Thyroid gland (tissue), 4 donors: ENCODE measurements at regions not wholly inside any gene's neighbourhood (a gene's known extent, or its start where the extent isn't known, plus 50 kb on each side); places are given as distances from the start of the nearest gene placed in this dataset.
"Not testable (repeated sequence)": the region's sequence is repeated elsewhere in the genome, so short reads cannot be mapped to it uniquely, and the experiment has no call there.

Experiments
- DNase-seq, 2 donors: peaks; one replicate each; pipeline ENCODE4 v3.0.0-alpha.2; 2019
- H3K27ac ChIP-seq, 3 donors: fragments of 200-600 bp; sonication (generic); 1 replicate in 2 of 3; 2 replicates in 1 of 3; pipeline ENCODE4 v1.5.1; 2016 to 2019; ENCODE audit warnings: mild to moderate bottlenecking in 1 of 3, moderate library complexity in 1 of 3
- H3K27me3 ChIP-seq: fragments of 200-600 bp; sonication (generic); one replicate; pipeline ENCODE4 v1.5.1; 2019
- H3K36me3 ChIP-seq, 2 donors: fragments of 200-600 bp; sonication (generic); one replicate each; pipeline ENCODE4 v1.5.1; 2016 to 2019
- H3K4me1 ChIP-seq, 2 donors: fragments of 200-600 bp; sonication (generic); one replicate each; pipeline ENCODE4 v1.5.1; 2017 to 2019
- H3K4me3 ChIP-seq, 3 donors: fragments of 200-600 bp; sonication (generic); replicated peaks in 1 of 3; 1 replicate in 2 of 3; 2 replicates in 1 of 3; pipeline ENCODE4 v1.5.1; 2016; ENCODE audit warnings: mild to moderate bottlenecking in 1 of 3
- H3K9me3 ChIP-seq: fragments of 200-600 bp; sonication (generic); one replicate; pipeline ENCODE4 v1.5.1; 2017
- CTCF ChIP-seq, 6 experiments: fragments of 200-600 bp in 3 of 6; fragments of 450-650 bp in 3 of 6; sonication (generic) in 3 of 6; IDR thresholded peaks; one replicate each; pipeline ENCODE4 v1.5.1; 2016 to 2019; ENCODE audit warnings: antibody characterized with exemption in 6 of 6, mild to moderate bottlenecking in 2 of 6, inconsistent platforms in 1 of 6, moderate library complexity in 1 of 6
- POLR2A ChIP-seq, 2 donors: fragments of 450-650 bp; IDR thresholded peaks; one replicate each; pipeline ENCODE4 v1.6.1; 2017; ENCODE audit warnings: antibody characterized with exemption in 2 of 2, mild to moderate bottlenecking in 2 of 2, moderate library complexity in 1 of 2
- WGBS, 2 donors: methylation state at CpG; one replicate each; pipeline ENCODE4 v1.1.5; 2017; 5-methylcytosine and 5-hydroxymethylcytosine counted together
- intact Hi-C: fragments of 100-400 bp; cut with DNase I; formaldehyde crosslinking; loops from one replicate; pipeline ENCODE4 v1.15.1; 2023

DNA sequence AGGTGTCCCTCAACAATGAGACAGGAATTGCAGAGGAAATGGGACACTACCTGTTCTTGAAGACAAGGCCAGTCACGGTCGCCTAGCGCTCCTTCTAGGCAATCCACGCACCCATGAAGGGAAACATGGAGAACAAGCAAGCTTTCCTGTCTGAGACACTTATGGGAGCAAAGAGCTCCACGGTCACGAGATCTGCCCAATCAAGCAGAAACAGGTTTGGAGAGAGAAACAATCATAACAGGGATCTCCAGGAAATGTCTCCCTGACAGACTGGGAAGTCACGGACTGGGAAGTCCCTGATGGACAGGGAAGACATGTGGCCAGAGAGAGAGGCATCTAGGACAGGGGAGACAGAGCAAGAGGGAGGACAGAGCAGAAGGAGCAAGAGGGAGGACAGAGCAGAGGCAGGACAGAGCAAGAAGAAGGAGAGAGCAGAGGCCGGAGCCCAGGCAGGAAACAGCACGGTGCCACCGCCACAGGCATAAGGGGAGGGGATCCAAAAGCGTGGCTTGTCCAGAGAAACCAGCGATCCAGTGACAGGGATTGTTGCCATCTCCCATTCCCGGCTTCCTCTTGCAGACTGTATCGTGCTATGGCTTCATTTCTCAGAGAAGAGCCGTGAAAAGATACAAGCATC lies 167.8 kb upstream of the ZNF337 start:
- no peak overlapping the region for H3K4me3 ChIP-seq
- H3K4me1 ChIP-seq = peaks cover 22 to 63% of the 10 kb centered on the region in 2 donors
- H3K36me3 ChIP-seq = no peaks in the 10 kb centered on the region
- WGBS, 2 donors = 48 to 53% methylated on average over 15 of the region's 15 CpGs
- no peaks in the 10 kb centered on the region for H3K9me3 ChIP-seq
- intact Hi-C loops = no loop called here
- TF ChIP-seq CTCF (IDR thresholded peaks at IDR 0.05) (no peak), POLR2A (IDR thresholded peaks at IDR 0.05) (no peak)
- H3K27ac ChIP-seq = no peak overlapping the region
- DNase-seq = peak; percentile 75 to 77
- no peaks in the 10 kb centered on the region for H3K27me3 ChIP-seq

DNA sequence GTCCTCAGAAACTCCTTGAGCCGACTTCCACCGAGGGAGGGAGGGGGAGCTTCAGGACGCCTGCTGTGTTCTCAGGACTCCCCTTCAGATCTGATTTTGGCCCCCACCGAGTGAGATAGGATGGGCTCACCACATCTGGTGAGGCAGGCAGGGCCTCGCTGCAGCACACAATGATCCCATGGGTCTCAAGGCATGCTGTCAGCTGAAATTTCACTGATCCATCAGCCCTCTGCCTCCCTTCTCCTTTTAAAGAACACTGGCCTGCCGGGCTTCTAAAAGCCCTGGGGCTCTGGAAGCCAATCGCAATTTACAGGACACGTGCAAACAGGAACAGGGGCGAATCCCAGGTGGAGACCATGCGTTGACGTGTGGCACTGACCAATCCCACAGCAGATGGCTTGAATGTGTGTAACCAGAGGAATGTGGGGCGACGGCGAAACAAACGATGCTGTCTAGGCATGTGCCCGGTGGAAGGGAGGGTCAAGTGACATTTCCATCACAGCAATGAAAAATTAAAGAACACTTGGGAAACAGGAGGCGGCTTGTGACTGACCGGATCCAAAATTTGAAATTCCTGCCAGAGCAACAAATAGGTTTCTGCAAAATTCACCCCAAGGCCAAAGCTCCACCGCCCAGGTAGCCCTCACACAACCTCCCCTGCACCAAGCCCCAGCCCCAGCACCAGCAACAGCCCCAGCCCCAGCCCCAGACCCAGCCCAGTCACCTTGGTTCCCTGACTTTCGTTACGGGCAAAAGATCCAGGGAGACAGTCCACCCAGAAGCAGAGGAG lies 167.1 kb upstream of the ZNF337 start:
- H3K9me3 ChIP-seq = no peaks in the 10 kb centered on the region
- 41% methylated on average over 18 to 19 of the region's 21 CpGs for WGBS, 2 donors
- H3K27me3 ChIP-seq = no peaks in the 10 kb centered on the region
- DNase-seq = peak in 1 of 2 donors; percentile 32
- peaks cover 22 to 60% of the 10 kb centered on the region in 2 donors for H3K4me1 ChIP-seq
- intact Hi-C loops = no loop called here
- peak overlapping the region in 2 of 3 donors; percentile 4 to 43 for H3K4me3 ChIP-seq
- no peak overlapping the region for H3K27ac ChIP-seq
- H3K36me3 ChIP-seq = no peaks in the 10 kb centered on the region
- no peak for TF ChIP-seq POLR2A (IDR thresholded peaks at IDR 0.05)
- TF ChIP-seq CTCF (IDR thresholded peaks at IDR 0.05) = peak in 1 of 6 experiments; percentile 0

DNA sequence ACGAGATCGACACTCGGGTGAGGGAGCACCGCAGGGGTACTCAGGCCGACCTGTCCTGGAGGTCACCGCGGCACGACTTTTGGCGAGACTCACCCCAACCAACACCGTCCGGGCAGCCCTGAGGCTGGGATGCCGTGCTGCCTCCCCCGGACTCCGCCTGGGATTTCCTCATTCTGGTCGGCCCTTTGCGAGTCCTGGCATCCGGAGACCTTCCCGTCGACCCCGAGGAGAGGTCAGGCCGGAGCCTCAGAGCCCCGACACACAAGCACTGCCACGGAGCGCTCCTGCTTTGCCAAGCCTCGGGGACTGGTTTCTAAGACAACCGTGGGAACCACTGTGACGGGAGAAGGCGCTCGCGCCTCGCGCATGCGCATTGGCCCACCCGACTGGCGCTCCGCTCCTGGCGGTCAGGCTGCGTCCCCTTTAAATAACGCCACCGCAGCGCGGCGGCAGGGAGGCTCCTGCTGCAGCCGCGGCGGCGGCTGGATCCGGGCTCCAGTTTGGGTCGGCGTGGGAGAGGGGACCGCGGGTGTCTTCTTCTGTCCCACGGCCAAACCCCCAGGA lies 166.4 kb upstream of the ZNF337 start:
- Histone ChIP-seq H3K4me1 (peaks cover 22 to 54% of the 10 kb centered on the region in 2 donors), H3K4me3 (peak overlapping the region in 2 of 3 donors; percentile 4 to 43)
- intact Hi-C loops, H3K27me3 ChIP-seq, H3K9me3 ChIP-seq, H3K27ac ChIP-seq, H3K36me3 ChIP-seq: not testable (repeated sequence)
- DNase-seq = peak; percentile 93 to 95
- WGBS, 2 donors = 0 to 1% methylated on average over 15 to 17 of the region's 53 CpGs
- peak in 3 of 6 experiments; percentile 11 to 30 (median 24) for TF ChIP-seq CTCF (IDR thresholded peaks at IDR 0.05)
- peak in 1 of 2 donors; percentile 54 for TF ChIP-seq POLR2A (IDR thresholded peaks at IDR 0.05)

GRCh38 chr20:25860531-25861150 lies 164.0 kb upstream of the ZNF337 start:
- intact Hi-C loops = no loop called here
- Histone ChIP-seq H3K9me3 (no peaks in the 10 kb centered on the region), H3K36me3 (no peaks in the 10 kb centered on the region), H3K27ac (no peak overlapping the region), H3K4me3 (no peak overlapping the region), H3K27me3 (no peaks in the 10 kb centered on the region), H3K4me1 (peaks cover 22 to 51% of the 10 kb centered on the region in 2 donors)
- no peak for TF ChIP-seq CTCF (IDR thresholded peaks at IDR 0.05)
- no peak for TF ChIP-seq POLR2A (IDR thresholded peaks at IDR 0.05)
- DNase-seq = peak in 1 of 2 donors; percentile 22
- WGBS, 2 donors = 65 to 72% methylated on average over 22 to 23 of the region's 23 CpGs
